ENCODE measurements at regions not wholly inside any gene's neighbourhood (a gene's known extent, or its start where the extent isn't known, plus 50 kb on each side); places are given as distances from the start of the nearest gene placed in this dataset. TPM values are rescaled to one million over a fixed set of nuclear protein-coding genes. Genes with fewer than 3 reads are reported as not detected.

DNA sequence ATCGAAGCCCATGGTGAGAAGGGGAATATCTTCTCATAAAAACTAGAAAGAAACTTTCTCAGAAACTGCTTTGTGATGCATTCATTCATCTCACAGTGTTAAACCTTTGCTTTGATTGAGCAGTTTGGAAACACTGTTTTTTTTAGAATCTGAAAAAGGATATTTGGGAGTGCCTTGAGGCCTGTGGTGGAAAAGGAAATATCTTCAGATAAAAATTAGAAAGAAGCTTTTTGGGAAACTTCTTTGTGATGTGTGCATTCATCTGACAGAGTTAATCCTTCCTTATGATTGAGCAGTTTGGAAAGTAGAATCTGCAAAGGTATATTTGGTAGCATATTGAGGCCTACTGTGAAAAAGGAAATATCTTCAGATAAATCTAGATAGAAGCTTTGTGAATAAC is 1594.9 kb downstream of the UQCRFS1 start:
- no peak for DNase-seq (ENCODE audit: extremely low spot score)
- Histone ChIP-seq H3K27ac (ENCODE audit: low read depth) (no peak overlapping the region), H3K36me3 (ENCODE audit: insufficient read depth) (no peaks in the 10 kb centered on the region), H3K4me1 (ENCODE audit: insufficient read depth) (no peaks in the 10 kb centered on the region), H3K4me3 (ENCODE audit: low read depth, low read length) (no peak overlapping the region)
- 51% methylated on average over 1 of the region's 1 CpG for WGBS

DNA sequence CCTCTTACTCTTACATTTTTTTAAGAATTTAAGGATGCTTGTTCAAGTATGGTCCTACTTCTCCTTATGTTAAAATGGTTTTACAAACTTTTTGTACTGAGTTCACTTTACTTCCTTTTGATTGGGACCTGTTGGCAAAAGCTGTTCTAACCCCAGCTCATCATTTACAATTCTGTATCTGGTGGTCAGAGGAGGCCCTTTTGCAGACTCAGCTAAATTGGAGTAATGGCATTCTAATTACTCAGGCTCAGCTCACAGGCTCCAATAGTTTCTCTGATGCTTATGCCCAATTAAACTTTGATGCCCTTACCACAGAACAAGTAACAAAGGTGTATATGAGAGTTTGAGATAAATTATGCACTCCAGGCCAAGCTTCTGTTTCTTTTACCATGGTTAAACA is 1632.0 kb downstream of the UQCRFS1 start:
- peaks cover 2% of the 10 kb centered on the region for H3K36me3 ChIP-seq (ENCODE audit: insufficient read depth)
- H3K27ac ChIP-seq (ENCODE audit: low read depth): no peak overlapping the region
- DNase-seq (ENCODE audit: extremely low spot score): no peak
- no peaks in the 10 kb centered on the region for H3K4me1 ChIP-seq (ENCODE audit: insufficient read depth)
- H3K4me3 ChIP-seq (ENCODE audit: low read depth, low read length): no peak overlapping the region

Small RNA genes lying in the stretch of these regions (small RNA-seq; reads per million reads assigned to genes)
- gene AC006504.6 (not detected), gene RNA5SP470 (not detected)
